GM18858 (cell line): ENCODE measurements at regions not wholly inside any gene's neighbourhood (a gene's known extent, or its start where the extent isn't known, plus 50 kb on each side); places are given as distances from the start of the nearest gene placed in this dataset.
"Not testable (repeated sequence)": the region's sequence is repeated elsewhere in the genome, so short reads cannot be mapped to it uniquely, and the experiment has no call there.

Source experiments
- ATAC-seq: cut with Tn5 transposase; IDR thresholded peaks from one replicate; pipeline ENCODE4 v1.9.1; 2021; ENCODE audit not compliant: unreplicated experiment

DNA sequence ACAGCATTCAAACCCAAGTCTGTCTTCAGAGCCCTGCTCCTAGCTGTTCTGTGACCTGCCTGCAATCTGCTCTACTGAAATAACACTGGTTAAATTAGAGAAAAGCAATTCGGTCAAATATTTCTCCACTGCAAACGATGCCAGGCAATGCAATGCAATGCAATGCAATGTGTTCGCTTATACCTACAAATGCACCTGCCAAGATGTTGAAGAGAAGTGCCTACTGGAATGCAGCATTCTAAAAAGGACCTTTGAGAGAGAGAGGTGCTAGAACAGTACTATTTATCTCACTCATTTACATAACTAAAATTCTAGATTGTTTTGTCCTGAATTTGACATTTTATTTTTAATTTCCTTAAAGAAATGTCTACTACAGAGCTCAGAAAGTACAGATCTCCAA, 157.3 kb upstream of the CDK1 start:
- no peak for ATAC-seq

GRCh38 chr10:60618861-60619260, 159.4 kb upstream of the CDK1 start:
- ATAC-seq, result no peak

DNA sequence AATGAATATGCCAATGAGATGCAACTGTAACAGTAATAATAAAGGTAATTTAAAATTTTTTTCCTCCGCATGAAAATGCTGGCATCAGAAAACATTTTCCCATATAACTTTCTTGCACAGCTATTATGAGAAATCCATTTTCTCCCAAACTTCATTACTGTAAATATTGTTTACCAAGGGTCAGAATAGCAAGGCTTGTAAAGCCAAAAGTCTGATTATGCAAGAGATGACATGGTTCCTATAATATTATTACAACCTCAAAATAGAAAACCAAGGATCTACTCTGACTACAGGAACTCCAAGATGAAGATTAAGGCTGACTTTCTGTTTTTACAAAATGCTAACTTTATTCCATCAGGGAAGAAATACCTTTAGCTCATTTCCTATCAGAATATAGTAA, 162.7 kb upstream of the CDK1 start:
- ATAC-seq, result no peak

GRCh38 chr10:60614363-60614762, 163.9 kb upstream of the CDK1 start:
- ATAC-seq, result no peak

- ATAC-seq, result no peak
Observed at GRCh38 chr10:60613434-60613833, 164.8 kb upstream of the CDK1 start.

DNA sequence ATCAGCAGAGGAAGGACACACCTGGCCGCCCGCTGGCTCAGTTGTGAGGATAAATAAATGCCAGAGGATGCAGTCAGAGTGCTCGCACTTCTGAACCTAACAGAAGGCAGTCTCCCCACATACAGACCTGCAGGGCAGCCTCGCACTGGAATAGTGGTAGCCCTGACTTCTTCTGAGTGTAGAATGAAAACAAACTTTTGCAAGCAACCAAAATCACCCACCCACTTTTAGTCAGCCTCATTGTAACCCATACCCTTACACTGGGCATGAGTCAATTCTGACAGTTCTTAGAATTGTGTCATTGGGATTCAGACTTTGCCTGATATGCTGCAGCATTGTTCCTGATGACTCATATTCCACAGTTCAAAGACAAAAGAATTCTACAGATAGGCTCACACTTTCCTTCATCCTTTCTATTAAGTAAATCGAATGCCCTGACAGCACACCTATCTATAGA, 167.0 kb upstream of the CDK1 start:
- no peak for ATAC-seq

- ATAC-seq, result no peak
Observed at GRCh38 chr10:60607372-60607771, 170.9 kb upstream of the CDK1 start.

- ATAC-seq, result no peak
Observed at GRCh38 chr10:60606343-60607080, 171.8 kb upstream of the CDK1 start.

DNA sequence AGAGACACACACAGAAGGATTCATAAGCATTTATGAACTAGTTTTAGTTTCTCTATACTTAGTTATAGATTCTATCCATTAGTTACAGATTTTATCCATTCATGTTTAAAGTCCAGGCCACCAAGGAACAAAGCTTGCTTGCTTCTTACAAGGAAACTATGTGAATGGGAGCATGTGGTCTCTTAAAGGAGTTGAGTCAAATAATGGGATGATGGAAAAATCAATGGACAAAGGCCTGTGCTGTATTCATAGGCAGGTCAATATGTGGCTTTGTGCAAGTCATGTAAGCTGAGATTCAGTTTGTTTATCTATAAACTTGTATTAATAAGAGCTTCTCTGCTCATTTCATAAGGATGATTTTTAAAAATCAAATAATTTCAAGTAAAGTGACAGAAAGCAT, 172.8 kb upstream of the CDK1 start:
- ATAC-seq, result no peak

DNA sequence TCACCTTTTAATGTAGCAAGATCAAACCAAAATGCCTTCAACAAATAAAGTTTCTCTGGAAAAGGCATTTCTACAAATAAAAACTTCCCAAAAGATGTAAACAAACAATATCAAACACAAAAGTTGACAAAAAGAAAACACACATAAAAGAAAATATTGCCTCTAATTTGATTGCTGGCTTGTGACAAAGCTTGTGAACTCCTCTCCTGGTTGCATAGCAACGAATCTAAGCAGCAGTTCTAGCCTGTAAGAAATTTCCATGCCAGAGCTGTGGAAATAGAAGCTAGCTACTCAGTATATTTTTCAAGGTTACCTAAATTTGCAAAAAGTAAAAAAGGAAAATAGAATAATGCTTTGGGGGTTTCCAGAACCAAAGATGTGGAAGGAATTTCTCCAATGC, 173.9 kb upstream of the CDK1 start:
- no peak for ATAC-seq

DNA sequence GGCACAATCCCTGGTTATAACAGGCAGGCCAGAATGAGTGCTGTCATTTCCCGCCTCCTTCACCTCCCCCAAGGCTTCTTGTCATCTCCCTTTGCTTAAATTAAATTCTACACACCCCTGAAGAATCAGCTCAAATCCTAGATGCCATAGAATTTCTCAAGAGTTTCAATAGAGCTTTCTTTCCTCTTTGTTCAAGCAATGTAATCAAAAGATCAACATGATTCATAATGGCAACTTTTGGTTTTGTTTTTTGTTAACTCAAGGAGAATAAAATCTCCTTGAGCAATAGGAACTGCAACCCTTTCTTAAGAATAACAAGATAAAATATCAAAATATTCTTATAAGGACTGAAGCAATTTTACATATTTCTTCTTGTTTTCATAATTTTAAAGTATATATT, 180.8 kb upstream of the CDK1 start:
- no peak for ATAC-seq

GRCh38 chr10:60595852-60596251, 182.4 kb upstream of the CDK1 start:
- no peak for ATAC-seq

DNA sequence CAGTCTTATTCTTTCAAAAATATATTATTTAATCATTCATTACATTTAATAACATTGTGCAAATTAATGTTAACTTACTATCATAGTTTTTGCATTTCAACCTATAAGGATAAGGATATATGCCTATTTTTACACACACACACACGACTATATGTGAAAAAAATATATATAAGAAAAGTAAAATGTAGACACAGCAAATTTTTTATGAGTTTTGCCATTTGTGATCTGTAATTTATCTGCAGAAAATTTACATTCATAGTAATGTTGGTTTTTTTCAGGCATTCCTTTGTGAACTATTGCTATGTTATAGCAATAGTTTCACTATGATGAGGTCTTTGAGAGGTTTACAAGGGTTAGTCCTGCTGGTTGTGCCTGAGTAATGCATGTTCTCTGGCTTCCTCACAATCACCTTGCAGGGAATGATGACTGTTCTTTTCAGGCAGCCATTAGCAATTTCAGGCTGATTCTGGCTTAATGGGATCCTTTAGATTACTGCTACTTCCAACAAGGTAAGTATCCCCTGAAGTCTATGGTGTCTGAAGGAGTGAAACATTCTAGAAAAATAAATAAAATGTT, 183.7 kb upstream of the CDK1 start:
- no peak for ATAC-seq

DNA sequence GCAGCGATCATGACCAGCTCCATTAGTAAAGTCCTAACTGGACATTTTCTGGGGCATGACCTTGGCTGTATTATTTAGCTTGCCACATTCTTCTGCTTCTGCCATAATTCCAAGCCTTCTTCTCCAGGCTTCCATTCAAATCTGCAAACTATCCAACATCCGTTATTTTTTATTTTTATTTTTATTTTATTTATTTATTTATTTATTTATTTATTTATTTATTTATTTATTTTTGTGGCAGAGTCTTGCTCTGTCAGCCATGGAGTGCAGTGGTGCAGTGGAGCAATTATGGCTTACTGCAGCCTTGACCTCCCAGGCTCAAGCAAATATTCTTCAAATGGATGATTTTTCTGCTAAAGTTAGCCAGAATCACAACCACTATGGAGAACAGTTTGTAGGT, 187.2 kb upstream of the CDK1 start:
- ATAC-seq, result no peak

GRCh38 chr10:60589376-60589775, 188.9 kb upstream of the CDK1 start:
- ATAC-seq, result no peak

DNA sequence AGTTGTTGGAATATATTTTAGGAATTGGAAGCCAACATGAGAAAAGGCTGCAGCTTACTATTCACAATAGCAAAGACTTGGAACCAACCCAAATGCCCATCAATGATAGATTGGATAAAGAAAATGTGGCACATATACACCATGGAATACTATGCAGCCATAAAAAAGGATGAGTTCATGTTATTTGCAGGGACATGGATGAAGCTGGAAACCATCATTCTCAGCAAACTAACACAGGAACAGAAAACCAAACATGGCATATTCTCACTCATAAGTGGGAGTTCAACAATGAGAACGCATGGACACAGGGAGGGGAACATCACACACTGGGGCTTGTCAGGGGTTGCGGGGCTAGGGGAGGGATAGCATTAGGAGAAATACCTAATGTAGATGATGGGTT, 192.1 kb upstream of the ANK3 start:
- not testable (repeated sequence) for ATAC-seq

DNA sequence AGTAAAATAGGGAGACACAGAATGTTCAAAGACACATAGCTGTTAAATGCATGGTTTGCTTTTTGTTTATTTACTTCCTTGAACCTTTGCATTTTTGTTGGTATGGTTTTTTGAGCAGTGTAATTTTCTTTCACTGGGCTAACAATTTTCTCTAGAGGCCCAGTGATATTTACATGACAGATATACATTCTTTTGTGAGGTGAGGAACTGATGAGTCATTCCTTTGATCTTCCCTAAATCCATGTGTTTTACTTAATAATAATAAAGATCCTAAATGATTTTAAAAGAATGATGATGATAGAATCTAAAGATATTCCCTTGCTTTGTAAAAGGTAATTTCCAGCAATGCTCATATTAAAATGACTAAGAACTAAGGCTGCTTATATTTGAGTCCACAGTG, 188.5 kb upstream of the ANK3 start:
- no peak for ATAC-seq

GRCh38 chr10:60576130-60577069, 186.7 kb upstream of the ANK3 start:
- ATAC-seq, result no peak

DNA sequence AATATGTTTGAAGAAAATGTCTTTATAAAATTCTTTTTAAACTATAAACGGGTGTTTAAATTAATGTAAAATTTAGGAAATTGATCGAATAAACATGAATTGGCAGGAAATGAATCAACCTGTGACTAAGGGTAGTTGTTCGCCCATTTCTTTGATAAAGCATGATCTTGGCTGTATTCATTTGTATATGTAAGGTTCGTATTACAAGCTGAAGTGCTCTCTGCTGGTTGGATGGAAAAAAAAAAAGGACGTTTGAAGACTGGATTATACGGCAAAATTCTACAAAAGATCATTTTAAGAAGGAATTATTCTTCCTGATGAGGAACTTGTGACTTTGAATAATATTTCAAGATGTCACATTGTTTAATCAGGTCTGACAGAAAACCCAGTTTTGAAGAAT, 185.4 kb upstream of the ANK3 start:
- ATAC-seq, result no peak

GRCh38 chr10:60574388-60574787, 184.7 kb upstream of the ANK3 start:
- no peak for ATAC-seq

GRCh38 chr10:60573336-60573735, 183.7 kb upstream of the ANK3 start:
- ATAC-seq, result no peak
